ENCODE measurements at regions not wholly inside any gene's neighbourhood (a gene's known extent, or its start where the extent isn't known, plus 50 kb on each side); places are given as distances from the start of the nearest gene placed in this dataset.

DNA sequence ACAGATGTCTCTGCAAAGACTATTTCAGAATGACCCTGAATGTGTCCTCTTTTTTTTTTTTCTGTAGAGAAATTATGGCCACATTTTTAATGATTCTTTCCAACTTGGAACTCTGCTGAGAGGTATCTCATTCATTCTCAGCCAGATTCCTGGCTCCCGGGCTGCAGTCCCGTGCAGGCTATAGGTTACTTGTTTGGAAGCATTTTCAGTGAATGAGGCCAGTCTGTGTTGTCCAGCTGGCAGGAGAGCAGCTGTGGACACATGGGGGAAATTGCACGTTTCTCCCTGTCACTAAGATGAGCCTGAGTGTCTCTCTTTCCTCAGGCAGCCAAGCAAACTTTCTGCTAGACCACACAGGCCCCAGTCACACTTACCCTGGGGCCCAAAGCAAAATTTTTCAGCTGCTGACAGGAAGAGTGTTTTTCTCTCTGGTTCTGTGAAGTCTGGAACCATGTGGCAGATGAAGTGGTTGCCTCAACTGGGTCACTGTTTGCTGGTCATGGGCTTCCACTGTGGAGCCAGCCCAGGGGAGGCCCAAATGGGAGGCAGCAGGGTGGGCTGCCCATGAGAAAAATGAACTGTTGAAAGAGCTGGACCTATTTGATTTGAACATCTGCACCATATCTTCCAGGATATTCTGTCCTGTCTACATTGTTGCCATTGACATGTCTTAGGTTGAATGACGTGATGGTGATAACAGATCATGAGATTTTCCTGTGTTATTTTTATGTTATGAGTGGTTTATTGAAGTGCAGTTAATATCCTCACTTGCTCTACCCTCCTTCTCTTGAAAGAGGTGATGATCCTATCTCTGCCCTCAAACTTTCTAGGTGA, 431.2 kb downstream of the LPIN1 start:
- DNase-seq, result no peak

DNA sequence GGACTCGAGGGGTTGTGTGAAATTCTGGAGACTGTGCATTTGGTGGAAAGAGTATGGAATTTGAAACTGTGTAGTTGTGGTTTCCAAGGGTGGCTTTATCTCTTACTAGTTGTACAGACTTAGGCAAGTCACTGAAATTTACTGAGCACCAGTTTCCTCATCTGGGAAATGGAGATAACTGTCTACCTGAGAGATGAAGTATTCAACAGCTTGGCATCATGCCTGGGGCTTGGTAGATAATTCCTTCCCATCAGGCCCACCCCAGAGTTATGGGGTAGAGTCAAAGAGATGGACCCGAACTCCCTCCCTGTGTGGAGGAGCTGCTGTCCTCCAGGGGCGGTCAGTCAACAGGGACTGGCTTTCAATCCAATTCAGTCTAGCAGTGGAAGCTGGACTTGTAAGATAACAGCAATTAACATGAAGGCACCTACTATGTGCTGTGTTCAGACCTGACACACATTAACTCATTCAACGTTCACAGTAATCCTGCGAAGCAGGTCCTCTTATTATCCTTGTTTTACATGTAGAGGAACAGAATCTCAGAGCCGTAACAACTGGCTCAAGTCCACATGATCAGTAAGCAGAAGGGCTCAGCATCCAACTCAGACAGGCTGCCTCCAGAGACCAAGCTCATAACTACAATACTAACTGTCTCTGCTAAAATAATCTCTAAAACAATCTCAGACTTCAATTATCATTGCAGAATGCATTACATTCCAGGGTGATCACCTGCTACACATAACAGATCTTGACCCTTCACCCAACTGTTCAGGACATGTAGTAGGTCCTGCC, 432.1 kb downstream of the LPIN1 start:
- DNase-seq, result no peak

DNA sequence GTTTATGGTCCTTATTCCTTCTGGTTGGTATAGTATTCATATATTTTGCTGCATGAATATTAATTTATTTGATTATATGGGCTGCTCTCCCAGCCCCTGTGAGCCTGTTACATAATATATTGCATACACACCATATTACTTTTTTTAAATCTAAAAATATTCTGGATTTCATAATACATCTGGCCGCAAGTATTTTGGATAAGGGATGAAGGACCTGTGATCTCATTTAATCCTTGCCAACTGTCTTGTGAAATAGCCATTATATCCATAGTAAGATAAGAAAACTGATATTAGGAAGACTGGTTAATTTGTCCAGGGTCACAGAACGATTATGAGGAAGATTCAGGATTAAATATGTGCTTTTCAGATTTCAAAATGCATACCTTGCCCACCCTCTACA, 433.6 kb downstream of the LPIN1 start:
- DNase-seq, result no peak

DNA sequence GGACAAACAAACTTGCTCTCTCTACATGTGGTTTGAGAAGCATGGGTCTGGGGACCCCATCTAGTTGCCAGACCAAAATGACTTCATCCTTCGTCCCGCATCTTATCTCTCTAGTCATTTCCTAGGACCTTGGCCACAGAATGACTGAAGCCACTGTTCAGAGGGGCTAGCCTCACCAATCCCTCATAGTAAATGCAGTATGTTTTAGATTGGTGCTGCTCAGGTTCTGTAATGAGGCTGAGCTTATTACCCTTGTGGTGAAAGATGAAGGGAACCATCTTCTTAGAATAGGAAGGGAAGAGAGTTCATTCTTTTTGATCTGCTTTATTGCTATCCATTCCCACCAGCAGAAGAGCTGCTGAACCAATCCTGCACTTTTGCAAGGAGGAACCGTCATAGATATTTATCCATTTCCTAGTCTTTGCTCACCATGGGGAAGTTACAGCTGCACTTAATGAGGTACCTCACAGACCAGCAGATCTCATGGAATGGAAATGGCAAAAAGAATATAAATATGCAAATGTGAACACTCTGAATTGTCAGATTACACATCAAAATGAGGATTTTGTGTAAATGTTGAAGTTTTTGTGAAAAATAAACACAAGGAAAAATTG, 436.7 kb downstream of the LPIN1 start:
- no peak for DNase-seq

DNA sequence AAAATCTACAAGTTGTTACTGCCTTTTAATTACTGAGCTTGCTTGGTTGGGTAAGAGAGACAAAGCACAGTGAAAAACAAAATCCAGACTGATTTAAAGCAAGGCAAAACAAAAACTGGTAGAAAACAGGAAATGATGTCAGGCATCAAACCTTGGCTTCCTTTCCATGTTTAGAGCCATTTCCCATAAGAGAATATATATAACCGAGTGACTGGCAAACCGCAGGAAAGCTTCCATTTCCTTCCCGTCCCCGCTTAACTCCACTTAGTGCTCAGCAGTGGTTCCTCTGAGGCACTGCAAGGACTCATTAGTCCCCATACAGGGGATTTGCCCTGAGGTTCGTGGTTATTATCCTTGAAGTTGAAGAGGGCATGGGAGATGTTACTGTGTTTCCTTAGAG, 446.3 kb downstream of the LPIN1 start:
- no peak for DNase-seq

DNA sequence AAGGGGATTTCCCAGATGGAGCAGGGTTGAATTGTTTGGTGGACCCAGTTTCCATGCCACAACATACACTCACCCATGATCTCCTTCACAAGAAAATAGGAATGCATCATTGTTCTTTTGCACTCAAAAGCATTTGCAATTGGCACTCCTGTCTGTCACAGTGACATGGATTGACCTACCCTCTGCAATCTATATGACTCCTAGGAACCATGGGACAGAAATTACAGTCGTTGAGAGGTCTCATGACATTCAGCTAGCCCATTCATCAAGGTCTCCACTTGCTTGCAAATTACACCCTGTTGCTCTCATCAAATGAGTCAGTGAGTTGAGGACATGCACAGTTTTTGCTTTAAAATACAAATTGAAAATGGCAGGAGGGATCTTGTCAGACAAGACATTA, 448.5 kb downstream of the LPIN1 start:
- no peak for DNase-seq

DNA sequence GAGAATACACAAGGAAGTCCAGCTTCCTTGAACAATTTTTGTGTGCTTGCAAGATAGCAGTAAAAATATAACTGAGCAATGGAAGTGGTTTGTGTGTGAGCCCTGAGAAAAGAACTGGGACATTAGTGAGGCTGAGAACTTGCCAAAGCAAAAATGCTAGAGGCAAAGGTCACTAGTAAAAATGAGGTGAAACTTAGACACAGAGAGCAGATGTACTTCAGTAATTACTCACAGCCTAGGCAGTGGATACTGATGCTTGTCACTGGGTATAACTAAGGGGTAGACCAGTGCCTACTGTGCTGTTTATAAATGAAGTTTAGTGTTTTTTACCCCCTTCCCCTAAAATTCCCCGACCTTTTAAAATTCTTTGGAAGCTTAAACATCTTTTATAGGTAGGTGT, 450.1 kb downstream of the LPIN1 start:
- DNase-seq, result no peak

DNA sequence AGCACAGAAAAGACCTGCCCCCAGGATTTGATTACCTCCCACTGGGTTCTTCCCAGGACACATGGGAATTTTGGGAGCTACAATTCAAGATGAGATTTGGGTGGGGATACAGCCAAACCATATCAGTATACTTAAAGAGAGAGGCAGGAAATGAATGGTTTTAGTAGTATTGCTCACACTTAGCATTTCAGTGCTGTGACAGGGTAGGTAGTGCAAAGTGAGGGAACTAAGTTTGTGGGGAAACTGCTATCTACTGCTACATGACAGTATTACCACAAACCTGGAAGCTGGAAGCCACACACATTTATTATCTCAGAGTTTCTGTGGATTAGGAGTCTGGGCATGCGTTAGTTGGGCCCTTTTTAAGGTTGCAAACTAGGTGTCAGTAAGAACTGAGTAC, 450.7 kb downstream of the LPIN1 start:
- no peak for DNase-seq

DNA sequence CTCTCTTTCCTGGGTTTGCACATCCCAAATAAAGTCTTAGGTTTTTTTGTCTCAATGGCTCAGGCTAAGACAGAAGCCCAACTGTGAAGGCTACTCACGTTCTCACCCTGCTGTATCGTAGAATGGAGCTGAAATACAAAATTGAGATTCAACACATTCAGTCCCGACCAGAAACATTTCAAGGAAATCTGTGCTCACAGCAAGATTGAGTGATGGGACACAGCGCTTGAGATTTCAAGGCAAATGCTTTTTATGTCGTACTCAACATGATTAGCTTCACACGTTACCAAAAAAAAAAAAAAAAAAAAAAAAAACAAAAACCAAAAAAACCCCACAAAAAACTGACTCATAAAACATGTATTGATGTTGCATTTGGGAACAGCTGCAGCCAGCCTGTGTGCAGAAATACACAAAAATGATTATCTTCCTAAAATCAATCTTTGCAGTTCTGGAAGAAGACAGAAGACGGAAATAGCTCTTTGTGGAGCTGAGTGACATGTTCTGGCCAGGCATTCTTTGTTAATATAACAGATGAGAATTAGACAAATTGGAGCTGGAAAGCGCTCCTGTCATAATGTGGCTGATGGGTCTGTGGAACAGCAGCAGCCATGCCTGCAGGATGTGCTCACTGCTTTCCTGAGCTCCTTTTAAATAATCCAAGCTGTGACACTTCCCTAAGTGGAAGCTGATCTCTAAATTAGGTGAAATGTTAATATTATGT, 453.2 kb downstream of the LPIN1 start:
- no peak for DNase-seq

DNA sequence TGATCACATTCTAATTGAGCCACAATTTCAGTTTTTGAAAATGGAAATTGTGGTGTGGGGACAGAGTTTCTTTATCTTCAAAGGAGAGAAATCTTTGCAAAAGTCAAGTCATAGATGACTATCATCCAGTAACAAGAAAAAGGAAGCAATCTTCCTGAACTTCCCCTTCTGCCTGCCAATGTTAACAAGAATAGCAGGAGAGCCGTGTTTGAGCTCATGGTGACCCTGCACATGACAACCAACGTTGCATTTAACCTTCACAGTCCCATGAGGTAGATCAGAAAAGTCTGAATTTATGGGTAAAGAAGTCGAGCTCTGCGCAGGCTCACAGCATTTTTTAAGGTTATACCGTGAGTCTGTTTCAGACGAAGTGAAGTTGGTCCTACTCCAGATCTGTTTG, 454.9 kb downstream of the LPIN1 start:
- DNase-seq, result no peak

DNA sequence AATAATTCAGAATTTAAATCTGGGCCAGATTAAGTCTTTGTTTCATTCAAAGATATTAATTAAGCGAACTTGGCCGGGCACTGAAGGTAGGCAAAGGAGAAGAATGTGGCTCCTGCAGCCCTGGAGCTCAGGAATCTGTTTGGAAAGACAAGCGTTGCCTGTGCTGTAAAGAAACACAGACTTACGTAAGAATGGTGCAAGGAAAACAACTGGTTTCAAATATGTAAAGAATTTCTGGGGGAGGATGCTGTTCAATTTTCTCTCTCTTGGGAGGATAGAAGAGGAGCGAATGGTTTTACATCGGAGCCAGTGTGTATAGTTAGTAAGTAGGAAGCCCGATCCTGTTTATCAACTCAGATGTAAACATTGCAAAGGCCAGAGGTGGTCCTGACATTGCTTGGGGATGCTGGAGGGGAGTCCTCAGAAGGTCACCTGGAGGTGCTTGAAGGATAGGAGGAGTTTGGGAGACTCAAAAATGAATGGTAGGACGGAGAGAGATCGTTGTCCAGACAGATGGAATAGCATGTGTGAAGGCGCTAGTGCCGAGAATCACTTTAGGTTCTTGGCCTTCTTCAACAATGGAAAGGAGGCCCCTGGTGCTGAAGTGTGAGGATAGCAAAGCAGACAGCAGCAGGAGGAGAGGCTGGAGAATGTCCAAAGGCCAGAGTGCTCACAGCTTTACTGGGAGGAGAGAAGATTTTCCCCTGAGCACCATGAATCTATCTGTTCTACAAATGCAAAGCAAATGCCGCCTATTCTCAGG, 456.1 kb downstream of the LPIN1 start:
- DNase-seq, result no peak

DNA sequence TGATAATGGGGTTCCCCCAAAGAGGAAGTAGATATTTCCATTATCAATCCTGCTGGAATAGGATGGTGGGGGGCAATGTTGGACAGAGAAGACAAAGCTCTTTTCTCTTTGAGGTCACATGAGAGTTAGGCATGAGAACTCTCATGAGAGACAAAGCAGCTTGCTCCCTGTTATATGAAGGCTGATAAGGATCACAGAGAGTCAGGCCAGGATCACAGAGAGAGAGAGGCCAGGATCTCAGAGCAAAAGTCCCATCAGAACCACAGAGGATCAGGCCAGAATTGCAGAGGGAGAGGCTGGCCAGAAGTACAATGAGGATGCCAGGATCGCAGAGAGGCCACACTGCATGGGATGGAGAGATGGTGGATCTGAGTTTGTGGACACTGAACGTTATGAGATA, 457.1 kb downstream of the LPIN1 start:
- DNase-seq, result no peak

DNA sequence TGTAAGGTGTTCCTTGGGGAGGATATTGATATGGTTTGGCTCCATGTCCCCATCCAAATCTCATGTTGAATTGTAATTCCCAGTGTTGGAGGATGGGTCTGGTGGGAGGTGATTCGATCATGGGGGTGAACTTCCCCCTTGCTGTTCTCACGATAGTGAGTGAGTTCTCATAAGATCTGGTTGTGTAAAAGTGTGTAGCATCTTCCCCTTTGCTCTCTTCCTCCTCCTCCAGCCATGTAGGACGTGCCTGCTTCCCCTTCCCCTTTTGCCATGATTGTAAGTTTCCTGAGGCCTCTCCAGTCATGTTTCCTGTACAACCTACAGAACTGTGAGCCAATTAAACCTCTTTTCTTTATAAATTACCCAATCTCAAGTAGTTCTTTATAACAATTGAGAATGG, 458.7 kb downstream of the LPIN1 start:
- no peak for DNase-seq

DNA sequence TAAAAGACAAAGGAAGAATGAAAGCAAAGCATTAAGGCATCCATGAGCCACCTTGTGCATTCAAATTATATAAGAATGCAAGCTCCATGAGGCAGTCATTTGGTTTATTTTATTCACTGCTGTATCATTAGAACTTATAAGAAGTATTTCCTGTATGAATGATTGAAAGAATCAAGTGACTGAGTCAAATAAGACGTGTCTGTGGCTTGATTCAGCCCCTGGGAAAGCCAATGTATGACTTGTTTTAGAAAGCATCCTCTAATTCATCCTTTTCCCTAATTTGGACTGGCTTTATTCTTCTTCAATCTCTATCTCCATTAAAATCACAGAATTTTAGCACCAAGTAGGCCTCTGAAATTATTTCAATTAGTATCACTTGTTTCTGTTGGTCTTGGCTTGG, 461.1 kb downstream of the LPIN1 start:
- no peak for DNase-seq

DNA sequence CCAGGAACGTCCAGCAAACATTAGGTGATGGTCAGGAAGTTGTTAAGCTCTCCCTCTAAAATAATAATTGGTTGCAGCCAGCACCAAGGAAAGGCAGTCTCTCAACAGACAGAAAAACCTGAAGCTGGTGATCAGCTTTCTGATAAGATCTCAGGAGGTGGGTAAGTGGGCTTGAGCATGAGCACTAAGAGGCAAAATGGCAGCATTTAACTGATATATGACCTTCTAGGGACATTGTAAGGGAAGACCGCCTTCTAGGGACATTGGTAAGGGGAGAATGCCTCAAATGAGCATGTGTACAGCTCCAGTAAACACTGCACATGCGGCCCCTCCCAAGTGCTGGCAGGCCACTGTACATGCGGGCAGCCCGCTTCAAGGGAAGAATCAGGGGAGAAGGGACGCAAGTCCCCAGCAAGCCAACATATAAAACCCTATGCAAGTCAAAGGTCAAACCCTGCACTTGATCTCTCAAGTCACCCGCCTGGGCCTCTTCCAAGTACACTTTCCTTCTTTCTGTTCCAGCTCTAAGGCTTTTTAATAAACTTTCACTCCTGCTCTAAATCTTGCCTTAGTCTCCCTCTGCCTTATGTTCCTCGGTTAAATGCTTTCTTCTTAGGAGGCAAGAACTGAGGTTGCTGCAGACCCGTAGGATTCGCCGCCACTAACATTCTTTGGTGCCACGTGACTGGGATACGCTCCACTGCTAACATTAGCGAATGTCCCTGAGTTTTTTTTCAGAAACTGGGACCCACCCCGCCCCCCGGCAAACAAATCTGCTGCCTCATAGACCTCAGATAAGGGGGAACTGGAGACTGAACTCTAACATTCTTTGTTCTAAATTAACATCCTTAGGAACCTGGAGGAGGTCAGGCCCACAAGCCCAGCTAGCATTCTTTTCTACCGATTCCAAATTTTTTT, 463.8 kb downstream of the LPIN1 start:
- no peak for DNase-seq

DNA sequence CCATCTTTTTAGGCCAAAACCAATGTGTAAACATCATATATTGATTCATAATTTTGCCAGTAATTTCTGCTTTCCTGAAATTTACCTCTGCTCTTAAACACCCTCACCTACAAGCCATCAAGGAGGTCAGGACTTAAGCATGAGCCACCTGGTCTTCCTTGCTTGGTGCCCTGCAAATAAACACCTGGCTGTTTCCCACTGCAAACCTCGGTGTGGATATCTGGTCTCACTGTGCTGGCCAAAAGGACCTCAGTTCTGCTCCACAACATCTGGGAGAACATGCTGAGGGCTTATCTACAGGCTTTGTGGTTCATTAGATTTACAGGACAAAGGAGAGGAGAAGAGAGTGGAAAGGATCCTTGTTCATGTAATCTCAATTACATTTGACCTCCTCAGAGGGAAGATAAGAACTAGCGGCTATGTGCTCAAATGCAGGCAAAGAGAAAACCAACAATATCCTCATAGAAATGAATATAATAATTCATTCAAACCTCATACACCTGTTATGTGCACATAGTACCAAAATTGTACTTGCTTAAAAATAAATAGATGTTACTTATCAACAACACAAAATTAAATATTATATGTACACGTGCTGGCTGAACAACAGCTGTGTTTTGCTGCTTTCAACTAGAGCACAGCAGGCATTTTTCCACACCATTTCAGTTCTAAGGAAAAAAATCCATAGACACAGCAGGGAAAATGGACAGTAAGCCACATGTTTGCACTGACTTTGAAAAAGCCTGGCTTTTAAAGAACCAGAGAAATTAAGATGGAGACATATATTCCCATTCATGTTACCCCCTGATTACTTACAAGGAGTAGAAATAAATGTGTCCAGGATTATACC, 465.1 kb downstream of the LPIN1 start:
- DNase-seq, result no peak

DNA sequence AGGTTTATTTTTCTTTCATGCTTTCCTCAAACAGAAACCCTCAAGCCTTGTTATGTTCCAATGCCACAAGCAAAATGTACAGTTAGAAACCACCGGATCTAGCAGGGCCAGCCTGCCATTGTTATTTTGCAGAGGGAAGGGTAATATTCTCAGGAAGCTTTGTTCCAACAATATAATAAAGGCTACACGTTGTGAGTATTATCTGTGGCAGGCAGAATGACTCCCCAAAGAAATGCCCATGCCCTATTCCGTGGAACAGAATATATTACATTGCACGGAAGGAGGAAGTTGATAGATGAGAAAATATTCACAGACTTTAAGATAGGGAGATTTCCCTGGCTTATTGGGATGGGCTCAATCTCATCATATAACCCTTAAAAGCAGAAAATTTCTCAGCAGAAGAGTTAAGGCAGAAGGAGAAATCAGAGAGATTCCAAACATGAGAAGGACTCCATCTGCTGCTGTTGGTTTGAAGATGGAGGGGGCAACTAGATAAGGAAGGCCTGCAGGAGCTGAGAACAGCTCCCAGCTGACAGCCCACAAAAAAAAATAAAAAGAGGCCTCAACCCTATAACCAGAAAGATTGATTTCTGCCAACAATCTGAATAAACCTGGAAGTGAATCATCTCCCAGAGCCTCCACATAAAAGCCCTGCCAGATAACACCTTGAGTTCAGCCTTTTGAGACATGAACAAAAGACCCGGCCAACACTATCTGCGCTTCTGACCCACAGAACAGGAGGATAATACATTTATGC, 466.6 kb downstream of the LPIN1 start:
- DNase-seq, result no peak

DNA sequence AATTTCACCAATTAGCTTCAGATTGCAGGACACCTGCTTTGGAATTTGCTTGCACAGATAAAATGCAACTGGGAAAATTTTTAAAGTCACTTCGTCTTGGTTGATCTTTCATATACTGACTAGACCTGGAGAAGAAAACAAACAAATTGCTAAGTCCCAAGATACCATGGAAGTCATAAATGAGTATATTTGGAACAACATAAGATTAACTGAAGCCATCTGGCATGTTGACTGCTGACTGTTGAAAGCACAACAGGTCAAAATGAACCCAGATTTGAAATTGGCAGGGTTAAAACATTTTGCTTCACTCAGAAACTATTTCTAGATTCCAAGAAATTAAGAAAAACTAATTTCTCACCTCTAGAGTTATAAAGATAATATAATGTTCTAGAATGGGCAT, 470.7 kb downstream of the LPIN1 start:
- no peak for DNase-seq

DNA sequence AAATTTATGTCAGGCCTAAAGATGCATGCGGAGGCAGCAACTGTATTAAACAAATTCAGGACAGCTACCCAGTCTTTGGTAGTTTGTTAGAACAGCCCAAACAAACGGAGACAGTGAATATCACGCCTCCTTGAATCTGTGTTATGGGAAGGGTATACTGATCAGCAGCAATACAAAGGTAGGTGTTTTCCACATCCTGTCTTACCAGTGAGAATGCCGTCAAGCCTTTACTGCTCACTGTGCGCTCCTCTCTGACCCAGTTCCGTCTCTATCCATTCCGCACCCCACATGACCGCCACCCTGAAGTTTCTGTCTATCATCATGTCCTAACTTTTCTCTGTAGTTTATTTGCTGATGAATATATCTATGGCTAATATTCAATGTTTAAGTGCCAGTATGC, 473.3 kb downstream of the LPIN1 start:
- no peak for DNase-seq

DNA sequence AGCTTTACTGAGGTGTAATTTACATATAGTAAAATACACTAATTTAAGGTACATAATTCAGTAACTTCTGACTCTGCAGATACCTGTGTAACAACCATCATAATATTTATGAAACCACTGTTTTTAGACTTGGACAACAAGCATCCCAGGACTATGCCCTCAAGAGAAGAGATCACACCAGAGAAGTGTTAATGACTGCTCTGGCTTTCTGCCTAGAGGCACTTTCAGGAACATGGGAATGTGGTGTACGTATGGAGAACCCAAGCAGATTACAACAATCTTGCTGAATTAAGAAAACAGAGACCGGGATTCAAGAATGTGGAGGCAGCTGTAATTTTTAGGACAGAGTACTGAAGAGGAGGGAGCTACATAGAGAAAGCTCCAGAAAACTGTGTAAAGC, 475.2 kb downstream of the LPIN1 start:
- no peak for DNase-seq
